ENCODE measurements at regions not wholly inside any gene's neighbourhood (a gene's known extent, or its start where the extent isn't known, plus 50 kb on each side); places are given as distances from the start of the nearest gene placed in this dataset.

GRCh38 chr12:126457776-126458175 lies 1392.5 kb downstream of the AACS start:
- TF ChIP-seq FOSL1 (IDR thresholded peaks at IDR 0.05; ENCODE audit: insufficient read depth, low read depth, low read length) (no peak), SAP30 (IDR thresholded peaks at IDR 0.05; ENCODE audit: insufficient read depth, insufficient replicate concordance, low read length) (no peak), NANOG (IDR thresholded peaks at IDR 0.05; ENCODE audit: insufficient read depth, low read depth, low read length, poor library complexity, severe bottlenecking) (no peak)
- H3K23ac ChIP-seq (ENCODE audit: insufficient read length): no peak overlapping the region
- FAIRE-seq (no peak), DNase-seq (ENCODE audit: low read depth in 1 of 2, low spot score in 2 of 2) (no peak)
- 92% methylated on average over 13 of the region's 13 CpGs; no CpG with 5 or more reads in 1 of the 2 experiments for WGBS, 2 experiments (ENCODE audit: extremely low coverage in 1 of 2, insufficient coverage in 1 of 2, insufficient read length in 1 of 2, insufficient replicate concordance in 2 of 2, low coverage in 1 of 2, low lambda C conversion rate in 2 of 2, missing lambda C conversion rate in 1 of 2)
- H3K4me3 ChIP-seq (ENCODE audit: extremely low read depth in 1 of 4, insufficient read depth in 2 of 4, low read depth in 3 of 4, low read length in 4 of 4): no peak overlapping the region
- no peak overlapping the region for H3K9ac ChIP-seq (replicated peaks in 1 of 4; ENCODE audit: extremely low read depth in 1 of 4, low read depth in 3 of 4, low read length in 3 of 4)
- no peak overlapping the region for H3K4me2 ChIP-seq (ENCODE audit: insufficient read depth in 1 of 2, low read depth in 2 of 2, low read length in 2 of 2)
- no peak overlapping the region for H2BK20ac ChIP-seq (ENCODE audit: low read length)
- no peak overlapping the region for H3K56ac ChIP-seq (replicated peaks; ENCODE audit: insufficient read length, low read depth, low read length)
- no peak overlapping the region for H3K18ac ChIP-seq (ENCODE audit: extremely low read depth, low read length)
- no peak overlapping the region for H2BK5ac ChIP-seq (ENCODE audit: low read depth, low read length)
- no peaks in the 10 kb centered on the region for H3K36me3 ChIP-seq (ENCODE audit: control insufficient read depth in 2 of 4, insufficient read depth in 4 of 4, low read length in 3 of 4)
- no peaks in the 10 kb centered on the region for H3K79me1 ChIP-seq (ENCODE audit: low read depth, low read length)
- no peak overlapping the region for H2AFZ ChIP-seq (ENCODE audit: low read length)
- no peak overlapping the region for H4K5ac ChIP-seq (ENCODE audit: insufficient read length, low read depth, low read length)
- H3K9me3 ChIP-seq (ENCODE audit: insufficient read depth in 2 of 2, low read depth in 1 of 2, low read length in 1 of 2): no peaks in the 10 kb centered on the region
- no peaks in the 10 kb centered on the region for H4K20me1 ChIP-seq (replicated peaks in 1 of 2; ENCODE audit: control insufficient read depth in 1 of 2, insufficient read depth in 2 of 2, low read length in 2 of 2)
- peaks cover 0 to 10% (median 5%) of the 10 kb centered on the region in 4 experiments; a peak in 4 of 7 replicates for H3K4me1 ChIP-seq (replicated peaks in 1 of 4; ENCODE audit: control insufficient read depth in 3 of 4, insufficient read depth in 4 of 4, low read length in 3 of 4)
- no peak overlapping the region for H2AK5ac ChIP-seq (ENCODE audit: low read depth, low read length)
- no peak overlapping the region for H4K8ac ChIP-seq (ENCODE audit: extremely low read depth, insufficient read depth, low read length)
- H3K23me2 ChIP-seq (ENCODE audit: low read depth, low read length): no peaks in the 10 kb centered on the region
- H4K91ac ChIP-seq (replicated peaks; ENCODE audit: insufficient read length, low read length): no peak overlapping the region
- H3K27me3 ChIP-seq (replicated peaks in 1 of 4; ENCODE audit: control insufficient read depth in 3 of 4, extremely low read depth in 1 of 4, insufficient read depth in 3 of 4, low read length in 3 of 4): no peaks in the 10 kb centered on the region; a peak in 1 of 7 replicates
- no peak overlapping the region for H3K4ac ChIP-seq (replicated peaks; ENCODE audit: insufficient read length, low read depth, low read length)
- POLR2A ChIA-PET (ENCODE audit: partially characterized antibody): no interaction called here
- H2BK120ac ChIP-seq (replicated peaks; ENCODE audit: low read depth, low read length): no peak overlapping the region
- H2BK12ac ChIP-seq (ENCODE audit: low read depth, low read length): no peak overlapping the region
- CTCF ChIA-PET (ENCODE audit: partially characterized antibody): no interaction called here
- H3K27ac ChIP-seq (ENCODE audit: low read depth, low read length): no peak overlapping the region
- no peaks in the 10 kb centered on the region for H3K79me2 ChIP-seq (ENCODE audit: control insufficient read depth in 1 of 2, insufficient read depth in 2 of 2, low read length in 2 of 2)
- H3K14ac ChIP-seq (ENCODE audit: insufficient read length): no peak overlapping the region
- H2BK15ac ChIP-seq (ENCODE audit: low read length): no peak overlapping the region; the same call in 1 of the 2 replicates
